ENCODE measurements at regions not wholly inside any gene's neighbourhood (a gene's known extent, or its start where the extent isn't known, plus 50 kb on each side); places are given as distances from the start of the nearest gene placed in this dataset.
"Not testable (repeated sequence)": the region's sequence is repeated elsewhere in the genome, so short reads cannot be mapped to it uniquely, and the experiment has no call there.

DNA sequence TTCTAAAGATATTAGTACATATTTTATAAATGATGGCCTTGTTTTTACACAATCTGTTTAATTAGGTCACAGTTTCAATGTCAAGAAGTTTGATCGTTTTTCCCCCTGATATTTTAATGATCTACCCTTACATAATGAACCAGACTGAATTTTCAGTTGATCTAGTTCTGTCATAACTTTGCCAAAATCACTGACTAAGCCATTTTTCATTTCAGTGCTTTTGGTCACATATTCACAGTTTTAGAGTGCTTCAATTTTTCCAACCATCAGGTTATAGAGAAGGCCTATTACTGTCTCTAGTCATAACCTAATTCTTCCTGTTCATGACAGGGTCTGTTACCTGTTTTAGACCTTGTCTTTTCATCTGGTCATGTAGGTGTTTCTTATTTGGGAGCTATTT is 577.9 kb upstream of the PTPRD start:
- H3K4me1 ChIP-seq = no peaks in the 10 kb centered on the region
- intact Hi-C loops (cut with DNase I) = no loop called here
- H3K27ac ChIP-seq = no peak overlapping the region
- no peaks in the 10 kb centered on the region for H3K27me3 ChIP-seq
- H3K36me3 ChIP-seq = no peaks in the 10 kb centered on the region
- H3K9me3 ChIP-seq = peaks cover 0 to 17% of the 10 kb centered on the region in 2 donors
- no peak for DNase-seq
- TF ChIP-seq, protein P1, sequence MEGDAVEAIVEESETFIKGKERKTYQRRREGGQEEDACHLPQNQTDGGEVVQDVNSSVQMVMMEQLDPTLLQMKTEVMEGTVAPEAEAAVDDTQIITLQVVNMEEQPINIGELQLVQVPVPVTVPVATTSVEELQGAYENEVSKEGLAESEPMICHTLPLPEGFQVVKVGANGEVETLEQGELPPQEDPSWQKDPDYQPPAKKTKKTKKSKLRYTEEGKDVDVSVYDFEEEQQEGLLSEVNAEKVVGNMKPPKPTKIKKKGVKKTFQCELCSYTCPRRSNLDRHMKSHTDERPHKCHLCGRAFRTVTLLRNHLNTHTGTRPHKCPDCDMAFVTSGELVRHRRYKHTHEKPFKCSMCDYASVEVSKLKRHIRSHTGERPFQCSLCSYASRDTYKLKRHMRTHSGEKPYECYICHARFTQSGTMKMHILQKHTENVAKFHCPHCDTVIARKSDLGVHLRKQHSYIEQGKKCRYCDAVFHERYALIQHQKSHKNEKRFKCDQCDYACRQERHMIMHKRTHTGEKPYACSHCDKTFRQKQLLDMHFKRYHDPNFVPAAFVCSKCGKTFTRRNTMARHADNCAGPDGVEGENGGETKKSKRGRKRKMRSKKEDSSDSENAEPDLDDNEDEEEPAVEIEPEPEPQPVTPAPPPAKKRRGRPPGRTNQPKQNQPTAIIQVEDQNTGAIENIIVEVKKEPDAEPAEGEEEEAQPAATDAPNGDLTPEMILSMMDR (IDR thresholded peaks at IDR 0.05) = no peak
- H3K4me3 ChIP-seq = no peak overlapping the region
- ATAC-seq = no peak

DNA sequence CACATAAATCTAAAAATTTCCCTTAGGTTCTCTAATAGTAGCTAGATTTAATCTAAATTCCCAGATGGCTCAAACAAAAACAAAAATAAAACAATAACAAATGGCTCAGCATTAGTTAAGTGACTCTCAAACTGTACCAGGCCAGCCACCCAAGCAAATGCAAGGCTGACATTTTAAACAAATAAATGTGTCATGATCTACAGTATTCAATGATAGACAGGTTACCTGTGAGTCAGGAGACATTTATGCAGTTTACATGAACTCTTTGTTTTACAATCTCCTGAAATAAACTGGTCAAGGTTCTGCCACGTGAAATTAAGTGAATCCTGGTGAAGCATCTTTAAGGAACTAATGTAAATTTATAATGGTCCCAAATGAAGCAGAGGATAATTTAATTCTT is 580.2 kb upstream of the PTPRD start:
- H3K36me3 ChIP-seq = no peaks in the 10 kb centered on the region

GRCh38 chr9:11194246-11194645 is 581.4 kb upstream of the PTPRD start:
- DNase-seq (peak in 2 of 4 donors; percentile 44 to 54), ATAC-seq (no peak)
- Histone ChIP-seq H3K4me1 (no peaks in the 10 kb centered on the region), H3K9me3 (peaks cover 0 to 2% of the 10 kb centered on the region in 2 donors), H3K4me3 (no peak overlapping the region), H3K36me3 (no peaks in the 10 kb centered on the region), H3K27me3 (no peaks in the 10 kb centered on the region), H3K27ac (no peak overlapping the region)
- TF ChIP-seq, protein P1 (IDR thresholded peaks at IDR 0.05) = no peak
- intact Hi-C loops (cut with DNase I) = no loop called here

More for the DNA sequence above, 580.2 kb upstream of the PTPRD start:
- no peak for ATAC-seq
- TF ChIP-seq, protein P1 (IDR thresholded peaks at IDR 0.05) = no peak
- Histone ChIP-seq H3K27ac (no peak overlapping the region), H3K4me1 (no peaks in the 10 kb centered on the region), H3K9me3 (peaks cover 0 to 15% of the 10 kb centered on the region in 2 donors), H3K4me3 (no peak overlapping the region), H3K27me3 (no peaks in the 10 kb centered on the region)
- intact Hi-C loops (cut with DNase I) = no loop called here
- no peak for DNase-seq

DNA sequence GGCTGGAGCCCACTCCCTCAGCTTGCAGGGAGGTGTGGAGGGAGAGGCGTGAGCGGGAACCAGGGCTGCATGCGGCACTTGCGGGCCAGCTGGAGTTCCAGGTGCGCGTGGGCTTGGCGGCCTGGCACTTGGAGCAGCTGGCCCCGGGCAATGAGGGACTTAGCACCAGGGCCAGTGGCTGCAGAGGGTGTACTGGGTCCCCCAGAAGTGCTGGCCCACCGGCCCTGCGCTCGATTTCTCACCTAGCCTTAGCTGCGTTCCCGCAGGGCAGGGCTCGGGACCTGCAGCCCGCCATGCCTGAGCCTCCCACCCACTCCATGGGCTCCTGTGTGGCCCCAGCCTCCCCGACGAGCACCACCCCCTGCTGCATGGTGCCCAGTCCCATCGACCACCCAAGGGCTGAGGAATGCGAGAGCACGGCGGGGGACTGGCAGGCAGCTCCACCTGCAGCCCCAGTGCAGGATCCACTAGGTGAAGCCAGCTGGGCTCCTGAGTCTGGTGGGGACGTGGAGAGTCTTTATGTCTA is 584.1 kb upstream of the PTPRD start:
- H3K4me3 ChIP-seq = not testable (repeated sequence)
- DNase-seq = peak in 1 of 4 donors; percentile 66

DNA sequence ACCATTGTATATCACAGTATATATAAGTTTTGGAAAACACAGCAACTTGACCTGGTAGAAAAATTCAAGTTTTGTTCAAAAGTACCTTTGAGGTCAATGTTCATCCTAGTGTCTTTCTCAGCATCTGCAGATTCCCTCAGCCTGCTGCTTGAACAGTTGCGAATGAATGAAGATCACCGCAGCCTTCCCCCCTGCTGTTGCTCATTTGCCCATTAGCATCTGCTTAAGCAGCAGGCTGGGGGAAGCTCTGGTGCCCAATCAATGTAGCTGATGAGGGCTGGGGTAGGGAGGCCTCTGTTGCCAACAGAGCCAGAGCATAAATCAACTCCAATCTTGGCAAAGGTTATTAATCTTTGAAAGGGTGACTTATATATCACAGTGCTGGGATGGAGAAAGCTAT is 586.5 kb upstream of the PTPRD start:
- TF ChIP-seq, protein P1 (IDR thresholded peaks at IDR 0.05) = no peak
- intact Hi-C loops (cut with DNase I) = no loop called here

More for the DNA sequence above, 584.1 kb upstream of the PTPRD start:
- ATAC-seq; H3K36me3 ChIP-seq; H3K9me3 ChIP-seq; H3K4me1 ChIP-seq; H3K27ac ChIP-seq; H3K27me3 ChIP-seq; intact Hi-C loops (cut with DNase I): not testable (repeated sequence)

GRCh38 chr9:11204521-11204920 is 591.7 kb upstream of the PTPRD start:
- Histone ChIP-seq H3K9me3 (no peaks in the 10 kb centered on the region), H3K4me3 (no peak overlapping the region), H3K4me1 (no peaks in the 10 kb centered on the region), H3K36me3 (no peaks in the 10 kb centered on the region), H3K27me3 (no peaks in the 10 kb centered on the region), H3K27ac (no peak overlapping the region)
- TF ChIP-seq, protein P1 (IDR thresholded peaks at IDR 0.05) = no peak
- intact Hi-C loops (cut with DNase I) = no loop called here
- no peak for ATAC-seq
- no peak for DNase-seq

More for the DNA sequence above, 586.5 kb upstream of the PTPRD start:
- H3K27ac ChIP-seq = no peak overlapping the region
- H3K4me1 ChIP-seq = no peaks in the 10 kb centered on the region
- DNase-seq (no peak), ATAC-seq (no peak)
- H3K4me3 ChIP-seq = no peak overlapping the region
- no peaks in the 10 kb centered on the region for H3K27me3 ChIP-seq
- no peaks in the 10 kb centered on the region for H3K9me3 ChIP-seq
- H3K36me3 ChIP-seq = no peaks in the 10 kb centered on the region

Data from left lung (tissue), 4 donors.